H1 (cell line): ENCODE measurements at regions not wholly inside any gene's neighbourhood (a gene's known extent, or its start where the extent isn't known, plus 50 kb on each side); places are given as distances from the start of the nearest gene placed in this dataset.
"Not testable (repeated sequence)": the region's sequence is repeated elsewhere in the genome, so short reads cannot be mapped to it uniquely, and the experiment has no call there.

Source experiments
- CTCF ChIA-PET: fragments of 300-600 bp; sonication (Branson Sonifier 250); formaldehyde crosslinking; loops from one replicate; lab custom pipeline; 2021; ENCODE audit not compliant: partially characterized antibody; lab: Charles Lee
- POLR2A ChIA-PET: fragments of 300-600 bp; sonication (Branson Sonifier 250); formaldehyde crosslinking; loops from one replicate; lab custom pipeline; 2021; ENCODE audit warnings: inconsistent platforms; ENCODE audit not compliant: partially characterized antibody; lab: Charles Lee
- DNase-seq, 2 experiments: peaks; one replicate each; pipeline versions ENCODE4 v3.0.0 to v3.0.0-alpha.2; 2010 to 2022; ENCODE audit warnings: low spot score in 2 of 2, low read depth in 1 of 2, mixed read lengths in 1 of 2
- FAIRE-seq: peaks from 2 replicates; lab custom pipeline; 2011; peaks lifted over from hg19 to GRCh38; lab: Jason Lieb, UNC
- H2AFZ ChIP-seq: 2 replicates; pipeline ENCODE4 v1.8.1; 2012; ENCODE audit warnings: low read length, inconsistent platforms
- H2AK5ac ChIP-seq: 2 replicates; pipeline ENCODE4 v1.6.1; 2013; ENCODE audit warnings: low read depth, low read length
- H2BK120ac ChIP-seq: replicated peaks from 2 replicates; pipeline ENCODE3; 2013; ENCODE audit warnings: low read depth, low read length, inconsistent platforms
- H2BK12ac ChIP-seq: 2 replicates; pipeline ENCODE4 v1.6.1; 2013; ENCODE audit warnings: low read depth, low read length
- H2BK15ac ChIP-seq: 2 replicates; pipeline ENCODE4 v1.6.1; 2013; ENCODE audit warnings: low read length
- H2BK20ac ChIP-seq: 2 replicates; pipeline ENCODE4 v1.6.1; 2013; ENCODE audit warnings: low read length
- H2BK5ac ChIP-seq: 2 replicates; pipeline ENCODE4 v1.6.1; 2013; ENCODE audit warnings: low read depth, low read length
- H3K14ac ChIP-seq: 2 replicates; pipeline ENCODE4 v1.6.1; 2013; ENCODE audit warnings: inconsistent platforms; ENCODE audit not compliant: insufficient read length
- H3K18ac ChIP-seq: 2 replicates; pipeline ENCODE4 v1.6.1; 2013; ENCODE audit warnings: low read length; ENCODE audit errors: extremely low read depth
- H3K23ac ChIP-seq: 2 replicates; pipeline ENCODE4 v1.6.1; 2013; ENCODE audit warnings: inconsistent platforms; ENCODE audit not compliant: insufficient read length
- H3K23me2 ChIP-seq: 2 replicates; pipeline ENCODE4 v1.6.1; 2013; ENCODE audit warnings: low read depth, low read length
- H3K27ac ChIP-seq: 2 replicates; pipeline ENCODE4 v1.6.1; 2011; ENCODE audit warnings: low read depth, low read length, inconsistent platforms
- H3K27me3 ChIP-seq, 4 experiments: replicated peaks in 1 of 4; 1 replicate in 1 of 4; 2 replicates in 3 of 4; pipeline versions ENCODE4 v1.6.1 to v1.8.1; 2011 to 2013; ENCODE audit warnings: low read length in 3 of 4, mild to moderate bottlenecking in 3 of 4, inconsistent platforms in 2 of 4, mixed read lengths in 2 of 4, moderate library complexity in 1 of 4; ENCODE audit not compliant: control insufficient read depth in 3 of 4, insufficient read depth in 3 of 4; ENCODE audit errors: extremely low read depth in 1 of 4
- H3K36me3 ChIP-seq, 4 experiments: 2 replicates each; pipeline versions ENCODE4 v1.6.1 to v1.8.1; 2011 to 2013; ENCODE audit warnings: mild to moderate bottlenecking in 4 of 4, low read length in 3 of 4, moderate library complexity in 2 of 4, control low read depth in 1 of 4, inconsistent platforms in 1 of 4; ENCODE audit not compliant: insufficient read depth in 4 of 4, control insufficient read depth in 2 of 4
- H3K4ac ChIP-seq: replicated peaks from 2 replicates; pipeline ENCODE3; 2013; ENCODE audit warnings: low read length, low read depth, mixed read lengths, inconsistent platforms; ENCODE audit not compliant: insufficient read length
- H3K4me1 ChIP-seq, 4 experiments: replicated peaks in 1 of 4; 1 replicate in 1 of 4; 2 replicates in 3 of 4; pipeline versions ENCODE4 v1.6.1 to v1.8.1; 2011 to 2013; ENCODE audit warnings: low read length in 3 of 4, inconsistent platforms in 2 of 4, mixed read lengths in 1 of 4; ENCODE audit not compliant: insufficient read depth in 4 of 4, control insufficient read depth in 3 of 4
- H3K4me2 ChIP-seq, 2 experiments: 2 replicates each; pipeline versions ENCODE4 v1.6.1 to v1.8.1; 2011 to 2013; ENCODE audit warnings: low read depth in 2 of 2, low read length in 2 of 2, control low read depth in 1 of 2, inconsistent platforms in 1 of 2, mild to moderate bottlenecking in 1 of 2; ENCODE audit not compliant: insufficient read depth in 1 of 2
- H3K4me3 ChIP-seq, 4 experiments: fragments of 200-600, 300-600 bp in 1 of 4; sonication (generic), shearing (Covaris generic), sonication (Bioruptor Twin) in 1 of 4; 2 replicates each; pipeline versions ENCODE4 v1.5.1 to v1.8.1; 2011 to 2016; ENCODE audit warnings: low read length in 4 of 4, low read depth in 3 of 4, control low read depth in 2 of 4, inconsistent platforms in 2 of 4, mild to moderate bottlenecking in 2 of 4, mixed read lengths in 1 of 4, moderate library complexity in 1 of 4; ENCODE audit not compliant: insufficient read depth in 2 of 4; ENCODE audit errors: extremely low read depth in 1 of 4
- H3K56ac ChIP-seq: replicated peaks from 2 replicates; pipeline ENCODE3; 2013; ENCODE audit warnings: low read depth, mild to moderate bottlenecking, mixed read lengths, low read length, inconsistent platforms; ENCODE audit not compliant: insufficient read length
- H3K79me1 ChIP-seq: 2 replicates; pipeline ENCODE4 v1.6.1; 2013; ENCODE audit warnings: low read depth, low read length, control low read depth
- H3K79me2 ChIP-seq, 2 experiments: 2 replicates each; pipeline versions ENCODE4 v1.6.1 to v1.8.1; 2012 to 2013; ENCODE audit warnings: low read length in 2 of 2, mild to moderate bottlenecking in 2 of 2, inconsistent platforms in 1 of 2; ENCODE audit not compliant: insufficient read depth in 2 of 2, control insufficient read depth in 1 of 2
- H3K9ac ChIP-seq, 4 experiments: replicated peaks in 1 of 4; 1 replicate in 1 of 4; 2 replicates in 3 of 4; pipeline versions ENCODE4 v1.6.1 to v1.8.1; 2011 to 2013; ENCODE audit warnings: low read depth in 3 of 4, low read length in 3 of 4, control low read depth in 2 of 4, mild to moderate bottlenecking in 2 of 4, moderate library complexity in 2 of 4, inconsistent platforms in 1 of 4; ENCODE audit errors: extremely low read depth in 1 of 4
- H3K9me3 ChIP-seq, 2 experiments: 2 replicates each; pipeline versions ENCODE4 v1.6.1 to v1.8.1; 2012 to 2013; ENCODE audit warnings: mild to moderate bottlenecking in 2 of 2, moderate library complexity in 2 of 2, control low read depth in 1 of 2, inconsistent platforms in 1 of 2, low read depth in 1 of 2, low read length in 1 of 2, mixed read lengths in 1 of 2; ENCODE audit not compliant: insufficient read depth in 2 of 2
- H4K20me1 ChIP-seq, 2 experiments: replicated peaks in 1 of 2; 2 replicates each; pipeline versions ENCODE3 to v1.8.1; 2011 to 2013; ENCODE audit warnings: inconsistent platforms in 2 of 2, low read length in 2 of 2, mild to moderate bottlenecking in 1 of 2; ENCODE audit not compliant: insufficient read depth in 2 of 2, control insufficient read depth in 1 of 2
- H4K5ac ChIP-seq: 2 replicates; pipeline ENCODE4 v1.6.1; 2013; ENCODE audit warnings: low read length, low read depth, mixed read lengths, inconsistent platforms; ENCODE audit not compliant: insufficient read length
- H4K8ac ChIP-seq: 2 replicates; pipeline ENCODE4 v1.8.0; 2013; ENCODE audit warnings: mild to moderate bottlenecking, moderate library complexity, low read length, inconsistent platforms; ENCODE audit not compliant: insufficient read depth; ENCODE audit errors: extremely low read depth
- H4K91ac ChIP-seq: replicated peaks from 2 replicates; pipeline ENCODE3; 2013; ENCODE audit warnings: low read length, mixed read lengths, inconsistent platforms; ENCODE audit not compliant: insufficient read length
- SP1 ChIP-seq: IDR thresholded peaks from 2 replicates; pipeline ENCODE4 v1.6.1; 2011; ENCODE audit warnings: low read depth, low read length
- whole genome bisulfite sequencing, 2 experiments: shearing (Covaris generic) in 1 of 2; methylation state at CpG; one replicate each; pipeline versions ENCODE4 v1.1.6 to v1.1.7; 2013 to 2015; ENCODE audit warnings: low lambda C conversion rate in 2 of 2, mixed read lengths in 2 of 2, inconsistent platforms in 1 of 2, low coverage in 1 of 2, missing lambda C conversion rate in 1 of 2; ENCODE audit not compliant: insufficient replicate concordance in 2 of 2, insufficient coverage in 1 of 2, insufficient read length in 1 of 2; ENCODE audit errors: extremely low coverage in 1 of 2, missing lambda C conversion rate in 1 of 2; 5-methylcytosine and 5-hydroxymethylcytosine counted together

- H3K18ac ChIP-seq, DNase-seq, H3K4ac ChIP-seq, H3K27ac ChIP-seq, H3K27me3 ChIP-seq, H3K56ac ChIP-seq, H2AK5ac ChIP-seq, H3K79me2 ChIP-seq, H3K36me3 ChIP-seq, H4K91ac ChIP-seq, H2BK15ac ChIP-seq, FAIRE-seq, H2AFZ ChIP-seq, H3K23me2 ChIP-seq, H3K79me1 ChIP-seq, H3K14ac ChIP-seq, H4K5ac ChIP-seq, H3K9me3 ChIP-seq, H4K8ac ChIP-seq, POLR2A ChIA-PET, H2BK20ac ChIP-seq, H2BK120ac ChIP-seq, H2BK12ac ChIP-seq, H2BK5ac ChIP-seq, H3K9ac ChIP-seq, H4K20me1 ChIP-seq, H3K23ac ChIP-seq: not testable (repeated sequence)
- TF ChIP-seq SP1: 0 out of 2 replicates have a peak, but pooled peaks have one; percentile 11
- Histone ChIP-seq H3K4me3 (peak overlapping the region in 1 of 4 experiments; percentile 32; a peak in 1 of 8 replicates), H3K4me2 (peak overlapping the region; percentile 3 to 41; a peak in 2 of 4 replicates), H3K4me1 (peaks cover 0 to 20% (median 10%) of the 10 kb centered on the region in 4 experiments; a peak in 3 of 7 replicates)
- CTCF ChIA-PET: interaction anchor here (1.2 kb wide), 1 partner anchor 77 kb away, joined by 3 read pairs; no protein-coding TSS in a partner anchor
- 20% methylated on average over 6 of the region's 7 CpGs; no CpG with 5 or more reads in 1 of the 2 experiments for WGBS, 2 experiments
Observed at GRCh38 chr2:52337786-52338185, 1305.9 kb upstream of the NRXN1 start.
